H1 (cell line): ENCODE measurements at regions not wholly inside any gene's neighbourhood (a gene's known extent, or its start where the extent isn't known, plus 50 kb on each side); places are given as distances from the start of the nearest gene placed in this dataset.

ENCODE experiments used
- CTCF ChIA-PET: fragments of 300-600 bp; sonication (Branson Sonifier 250); formaldehyde crosslinking; loops from one replicate; lab custom pipeline; 2021; ENCODE audit not compliant: partially characterized antibody; lab: Charles Lee
- POLR2A ChIA-PET: fragments of 300-600 bp; sonication (Branson Sonifier 250); formaldehyde crosslinking; loops from one replicate; lab custom pipeline; 2021; ENCODE audit warnings: inconsistent platforms; ENCODE audit not compliant: partially characterized antibody; lab: Charles Lee
- DNase-seq, 2 experiments: peaks; one replicate each; pipeline versions ENCODE4 v3.0.0 to v3.0.0-alpha.2; 2010 to 2022; ENCODE audit warnings: low spot score in 2 of 2, low read depth in 1 of 2, mixed read lengths in 1 of 2
- FAIRE-seq: peaks from 2 replicates; lab custom pipeline; 2011; peaks lifted over from hg19 to GRCh38; lab: Jason Lieb, UNC
- H2AFZ ChIP-seq: 2 replicates; pipeline ENCODE4 v1.8.1; 2012; ENCODE audit warnings: low read length, inconsistent platforms
- H2AK5ac ChIP-seq: 2 replicates; pipeline ENCODE4 v1.6.1; 2013; ENCODE audit warnings: low read depth, low read length
- H2BK120ac ChIP-seq: replicated peaks from 2 replicates; pipeline ENCODE3; 2013; ENCODE audit warnings: low read depth, low read length, inconsistent platforms
- H2BK12ac ChIP-seq: 2 replicates; pipeline ENCODE4 v1.6.1; 2013; ENCODE audit warnings: low read depth, low read length
- H2BK15ac ChIP-seq: 2 replicates; pipeline ENCODE4 v1.6.1; 2013; ENCODE audit warnings: low read length
- H2BK20ac ChIP-seq: 2 replicates; pipeline ENCODE4 v1.6.1; 2013; ENCODE audit warnings: low read length
- H2BK5ac ChIP-seq: 2 replicates; pipeline ENCODE4 v1.6.1; 2013; ENCODE audit warnings: low read depth, low read length
- H3K14ac ChIP-seq: 2 replicates; pipeline ENCODE4 v1.6.1; 2013; ENCODE audit warnings: inconsistent platforms; ENCODE audit not compliant: insufficient read length
- H3K18ac ChIP-seq: 2 replicates; pipeline ENCODE4 v1.6.1; 2013; ENCODE audit warnings: low read length; ENCODE audit errors: extremely low read depth
- H3K23ac ChIP-seq: 2 replicates; pipeline ENCODE4 v1.6.1; 2013; ENCODE audit warnings: inconsistent platforms; ENCODE audit not compliant: insufficient read length
- H3K23me2 ChIP-seq: 2 replicates; pipeline ENCODE4 v1.6.1; 2013; ENCODE audit warnings: low read depth, low read length
- H3K27ac ChIP-seq: 2 replicates; pipeline ENCODE4 v1.6.1; 2011; ENCODE audit warnings: low read depth, low read length, inconsistent platforms
- H3K27me3 ChIP-seq, 4 experiments: replicated peaks in 1 of 4; 1 replicate in 1 of 4; 2 replicates in 3 of 4; pipeline versions ENCODE4 v1.6.1 to v1.8.1; 2011 to 2013; ENCODE audit warnings: low read length in 3 of 4, mild to moderate bottlenecking in 3 of 4, inconsistent platforms in 2 of 4, mixed read lengths in 2 of 4, moderate library complexity in 1 of 4; ENCODE audit not compliant: control insufficient read depth in 3 of 4, insufficient read depth in 3 of 4; ENCODE audit errors: extremely low read depth in 1 of 4
- H3K36me3 ChIP-seq, 4 experiments: 2 replicates each; pipeline versions ENCODE4 v1.6.1 to v1.8.1; 2011 to 2013; ENCODE audit warnings: mild to moderate bottlenecking in 4 of 4, low read length in 3 of 4, moderate library complexity in 2 of 4, control low read depth in 1 of 4, inconsistent platforms in 1 of 4; ENCODE audit not compliant: insufficient read depth in 4 of 4, control insufficient read depth in 2 of 4
- H3K4ac ChIP-seq: replicated peaks from 2 replicates; pipeline ENCODE3; 2013; ENCODE audit warnings: low read length, low read depth, mixed read lengths, inconsistent platforms; ENCODE audit not compliant: insufficient read length
- H3K4me1 ChIP-seq, 4 experiments: replicated peaks in 1 of 4; 1 replicate in 1 of 4; 2 replicates in 3 of 4; pipeline versions ENCODE4 v1.6.1 to v1.8.1; 2011 to 2013; ENCODE audit warnings: low read length in 3 of 4, inconsistent platforms in 2 of 4, mixed read lengths in 1 of 4; ENCODE audit not compliant: insufficient read depth in 4 of 4, control insufficient read depth in 3 of 4
- H3K4me2 ChIP-seq, 2 experiments: 2 replicates each; pipeline versions ENCODE4 v1.6.1 to v1.8.1; 2011 to 2013; ENCODE audit warnings: low read depth in 2 of 2, low read length in 2 of 2, control low read depth in 1 of 2, inconsistent platforms in 1 of 2, mild to moderate bottlenecking in 1 of 2; ENCODE audit not compliant: insufficient read depth in 1 of 2
- H3K4me3 ChIP-seq, 4 experiments: fragments of 200-600, 300-600 bp in 1 of 4; sonication (generic), shearing (Covaris generic), sonication (Bioruptor Twin) in 1 of 4; 2 replicates each; pipeline versions ENCODE4 v1.5.1 to v1.8.1; 2011 to 2016; ENCODE audit warnings: low read length in 4 of 4, low read depth in 3 of 4, control low read depth in 2 of 4, inconsistent platforms in 2 of 4, mild to moderate bottlenecking in 2 of 4, mixed read lengths in 1 of 4, moderate library complexity in 1 of 4; ENCODE audit not compliant: insufficient read depth in 2 of 4; ENCODE audit errors: extremely low read depth in 1 of 4
- H3K56ac ChIP-seq: replicated peaks from 2 replicates; pipeline ENCODE3; 2013; ENCODE audit warnings: low read depth, mild to moderate bottlenecking, mixed read lengths, low read length, inconsistent platforms; ENCODE audit not compliant: insufficient read length
- H3K79me1 ChIP-seq: 2 replicates; pipeline ENCODE4 v1.6.1; 2013; ENCODE audit warnings: low read depth, low read length, control low read depth
- H3K79me2 ChIP-seq, 2 experiments: 2 replicates each; pipeline versions ENCODE4 v1.6.1 to v1.8.1; 2012 to 2013; ENCODE audit warnings: low read length in 2 of 2, mild to moderate bottlenecking in 2 of 2, inconsistent platforms in 1 of 2; ENCODE audit not compliant: insufficient read depth in 2 of 2, control insufficient read depth in 1 of 2
- H3K9ac ChIP-seq, 4 experiments: replicated peaks in 1 of 4; 1 replicate in 1 of 4; 2 replicates in 3 of 4; pipeline versions ENCODE4 v1.6.1 to v1.8.1; 2011 to 2013; ENCODE audit warnings: low read depth in 3 of 4, low read length in 3 of 4, control low read depth in 2 of 4, mild to moderate bottlenecking in 2 of 4, moderate library complexity in 2 of 4, inconsistent platforms in 1 of 4; ENCODE audit errors: extremely low read depth in 1 of 4
- H3K9me3 ChIP-seq, 2 experiments: 2 replicates each; pipeline versions ENCODE4 v1.6.1 to v1.8.1; 2012 to 2013; ENCODE audit warnings: mild to moderate bottlenecking in 2 of 2, moderate library complexity in 2 of 2, control low read depth in 1 of 2, inconsistent platforms in 1 of 2, low read depth in 1 of 2, low read length in 1 of 2, mixed read lengths in 1 of 2; ENCODE audit not compliant: insufficient read depth in 2 of 2
- H4K20me1 ChIP-seq, 2 experiments: replicated peaks in 1 of 2; 2 replicates each; pipeline versions ENCODE3 to v1.8.1; 2011 to 2013; ENCODE audit warnings: inconsistent platforms in 2 of 2, low read length in 2 of 2, mild to moderate bottlenecking in 1 of 2; ENCODE audit not compliant: insufficient read depth in 2 of 2, control insufficient read depth in 1 of 2
- H4K5ac ChIP-seq: 2 replicates; pipeline ENCODE4 v1.6.1; 2013; ENCODE audit warnings: low read length, low read depth, mixed read lengths, inconsistent platforms; ENCODE audit not compliant: insufficient read length
- H4K8ac ChIP-seq: 2 replicates; pipeline ENCODE4 v1.8.0; 2013; ENCODE audit warnings: mild to moderate bottlenecking, moderate library complexity, low read length, inconsistent platforms; ENCODE audit not compliant: insufficient read depth; ENCODE audit errors: extremely low read depth
- H4K91ac ChIP-seq: replicated peaks from 2 replicates; pipeline ENCODE3; 2013; ENCODE audit warnings: low read length, mixed read lengths, inconsistent platforms; ENCODE audit not compliant: insufficient read length
- CTBP2 ChIP-seq: IDR thresholded peaks from 2 replicates; pipeline ENCODE4 v1.7.0; 2011; ENCODE audit warnings: borderline replicate concordance, mild to moderate bottlenecking, moderate library complexity, mixed read lengths, low read length; ENCODE audit not compliant: insufficient read depth, insufficient read length
- EZH2 ChIP-seq: fragments of 200-600 bp; sonication (generic); IDR thresholded peaks from 2 replicates; pipeline ENCODE4 v1.7.1; 2012; ENCODE audit warnings: low read depth, mild to moderate bottlenecking, moderate library complexity, low read length, inconsistent platforms; ENCODE audit not compliant: severe bottlenecking
- HDAC2 ChIP-seq, 2 experiments: fragments of 300-600 bp in 1 of 2; sonication (generic) in 1 of 2; IDR thresholded peaks; 2 replicates each; pipeline ENCODE4 v1.6.1; 2011 to 2012; ENCODE audit warnings: low read depth in 2 of 2, low read length in 2 of 2, mild to moderate bottlenecking in 2 of 2, moderate library complexity in 2 of 2, borderline replicate concordance in 1 of 2, inconsistent platforms in 1 of 2
- POLR2A ChIP-seq, 2 experiments: IDR thresholded peaks; 1 replicate in 1 of 2; 2 replicates in 1 of 2; pipeline ENCODE4 v1.6.1; 2011; ENCODE audit warnings: low read depth in 2 of 2, low read length in 2 of 2, mild to moderate bottlenecking in 2 of 2; ENCODE audit errors: control extremely low read depth in 1 of 2
- POLR2AphosphoS5 ChIP-seq: IDR thresholded peaks from 2 replicates; pipeline ENCODE4 v1.6.1; 2011; ENCODE audit warnings: low read depth, low read length
- POU5F1 ChIP-seq: IDR thresholded peaks from 2 replicates; pipeline ENCODE4 v1.6.1; 2011; ENCODE audit warnings: low read depth, mild to moderate bottlenecking, low read length, moderate library complexity
- SRF ChIP-seq: IDR thresholded peaks from 2 replicates; pipeline ENCODE4 v1.6.1; 2011; ENCODE audit warnings: mild to moderate bottlenecking, low read depth, low read length, moderate library complexity
- TBP ChIP-seq: IDR thresholded peaks from 2 replicates; pipeline ENCODE4 v1.6.1; 2011; ENCODE audit warnings: low read depth, low read length, improper control_type of control experiment
- WGBS, 2 experiments: shearing (Covaris generic) in 1 of 2; methylation state at CpG; one replicate each; pipeline versions ENCODE4 v1.1.6 to v1.1.7; 2013 to 2015; ENCODE audit warnings: low lambda C conversion rate in 2 of 2, mixed read lengths in 2 of 2, inconsistent platforms in 1 of 2, low coverage in 1 of 2, missing lambda C conversion rate in 1 of 2; ENCODE audit not compliant: insufficient replicate concordance in 2 of 2, insufficient coverage in 1 of 2, insufficient read length in 1 of 2; ENCODE audit errors: extremely low coverage in 1 of 2, missing lambda C conversion rate in 1 of 2; 5-methylcytosine and 5-hydroxymethylcytosine counted together
- TF ChIP-seq, protein P1 (sequence below): IDR thresholded peaks from 2 replicates; pipeline ENCODE4 v1.6.1; 2012; ENCODE audit warnings: low read length, inconsistent platforms
- TF ChIP-seq, protein P2 (sequence below), 3 experiments: IDR thresholded peaks; 1 replicate in 2 of 3; 2 replicates in 1 of 3; pipeline versions ENCODE4 v1.5.1 to v1.6.1; 2011; ENCODE audit warnings: low read length in 3 of 3, mild to moderate bottlenecking in 3 of 3, inconsistent platforms in 2 of 3, low read depth in 1 of 3, moderate library complexity in 1 of 3; ENCODE audit not compliant: insufficient read depth in 1 of 3; ENCODE audit errors: control extremely low read depth in 1 of 3

DNA sequence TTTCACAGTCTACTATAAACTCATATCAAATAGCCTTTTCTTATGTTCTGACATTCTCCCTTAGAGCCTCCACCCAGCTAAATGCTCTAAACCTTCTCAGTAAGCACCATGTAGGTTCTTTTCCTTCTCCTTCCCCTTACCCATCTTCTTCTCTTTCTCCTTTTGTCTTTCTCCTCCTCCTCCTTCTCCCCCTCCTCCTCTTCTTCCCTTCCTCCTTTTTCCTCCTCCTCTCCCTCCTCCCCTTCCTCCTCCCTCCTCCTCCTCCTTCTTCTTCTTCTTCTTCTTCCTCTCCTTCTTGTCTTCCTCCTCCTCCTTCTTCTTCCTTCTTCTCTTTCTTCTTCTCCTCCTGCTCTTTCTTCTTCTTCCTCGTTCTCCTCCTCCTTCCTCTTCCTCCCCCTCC lies 85.2 kb upstream of the KCNAB1 start:
- peaks cover 3% of the 10 kb centered on the region; the same call in 1 of the 2 replicates for H3K23me2 ChIP-seq
- no peak overlapping the region; the same call in 1 of the 2 replicates for H2BK15ac ChIP-seq
- H2AFZ ChIP-seq: no peak overlapping the region
- H3K79me2 ChIP-seq: no peaks in the 10 kb centered on the region
- WGBS, 2 experiments: 67% methylated on average over 1 of the region's 1 CpG; no CpG with 5 or more reads in 1 of the 2 experiments
- H3K4ac ChIP-seq: no peak overlapping the region
- H3K4me1 ChIP-seq: peaks cover 0 to 7% (median 2%) of the 10 kb centered on the region in 4 experiments; a peak in 1 of 7 replicates
- no peak overlapping the region for H2BK20ac ChIP-seq
- H2BK5ac ChIP-seq: no peak overlapping the region
- no peak overlapping the region for H2BK120ac ChIP-seq
- no peak overlapping the region for H3K27ac ChIP-seq
- no peaks in the 10 kb centered on the region for H3K9me3 ChIP-seq
- H2BK12ac ChIP-seq: no peak overlapping the region
- H3K18ac ChIP-seq: no peak overlapping the region
- H3K14ac ChIP-seq: no peak overlapping the region
- no peak overlapping the region for H3K56ac ChIP-seq
- H3K36me3 ChIP-seq: no peaks in the 10 kb centered on the region
- DNase-seq (no peak), FAIRE-seq (no peak)
- no peak overlapping the region for H2AK5ac ChIP-seq
- H4K5ac ChIP-seq: no peak overlapping the region
- no peak overlapping the region for H4K8ac ChIP-seq
- POLR2A ChIA-PET: no interaction called here
- H3K9ac ChIP-seq: no peak overlapping the region
- H3K4me2 ChIP-seq: no peak overlapping the region
- no peaks in the 10 kb centered on the region for H3K79me1 ChIP-seq
- no peak overlapping the region for H4K91ac ChIP-seq
- CTCF ChIA-PET: no interaction called here
- H4K20me1 ChIP-seq: no peaks in the 10 kb centered on the region
- no peak overlapping the region for H3K4me3 ChIP-seq
- no peaks in the 10 kb centered on the region for H3K27me3 ChIP-seq
- H3K23ac ChIP-seq: no peak overlapping the region
- TF ChIP-seq POLR2A (IDR thresholded peaks at IDR 0.05; ENCODE audit: control extremely low read depth in 1 of 2, low read depth in 2 of 2, low read length in 2 of 2): no peak
- TF ChIP-seq, protein P1, sequence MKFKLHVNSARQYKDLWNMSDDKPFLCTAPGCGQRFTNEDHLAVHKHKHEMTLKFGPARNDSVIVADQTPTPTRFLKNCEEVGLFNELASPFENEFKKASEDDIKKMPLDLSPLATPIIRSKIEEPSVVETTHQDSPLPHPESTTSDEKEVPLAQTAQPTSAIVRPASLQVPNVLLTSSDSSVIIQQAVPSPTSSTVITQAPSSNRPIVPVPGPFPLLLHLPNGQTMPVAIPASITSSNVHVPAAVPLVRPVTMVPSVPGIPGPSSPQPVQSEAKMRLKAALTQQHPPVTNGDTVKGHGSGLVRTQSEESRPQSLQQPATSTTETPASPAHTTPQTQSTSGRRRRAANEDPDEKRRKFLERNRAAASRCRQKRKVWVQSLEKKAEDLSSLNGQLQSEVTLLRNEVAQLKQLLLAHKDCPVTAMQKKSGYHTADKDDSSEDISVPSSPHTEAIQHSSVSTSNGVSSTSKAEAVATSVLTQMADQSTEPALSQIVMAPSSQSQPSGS: no peak
- TF ChIP-seq CTBP2: no peak
- no peak for TF ChIP-seq EZH2
- no peak for TF ChIP-seq POLR2AphosphoS5
- TF ChIP-seq SRF: no peak
- no peak for TF ChIP-seq TBP
- no peak for TF ChIP-seq HDAC2 (IDR thresholded peaks at IDR 0.05; ENCODE audit: borderline replicate concordance in 1 of 2, low read depth in 2 of 2, low read length in 2 of 2)
- TF ChIP-seq, protein P2, sequence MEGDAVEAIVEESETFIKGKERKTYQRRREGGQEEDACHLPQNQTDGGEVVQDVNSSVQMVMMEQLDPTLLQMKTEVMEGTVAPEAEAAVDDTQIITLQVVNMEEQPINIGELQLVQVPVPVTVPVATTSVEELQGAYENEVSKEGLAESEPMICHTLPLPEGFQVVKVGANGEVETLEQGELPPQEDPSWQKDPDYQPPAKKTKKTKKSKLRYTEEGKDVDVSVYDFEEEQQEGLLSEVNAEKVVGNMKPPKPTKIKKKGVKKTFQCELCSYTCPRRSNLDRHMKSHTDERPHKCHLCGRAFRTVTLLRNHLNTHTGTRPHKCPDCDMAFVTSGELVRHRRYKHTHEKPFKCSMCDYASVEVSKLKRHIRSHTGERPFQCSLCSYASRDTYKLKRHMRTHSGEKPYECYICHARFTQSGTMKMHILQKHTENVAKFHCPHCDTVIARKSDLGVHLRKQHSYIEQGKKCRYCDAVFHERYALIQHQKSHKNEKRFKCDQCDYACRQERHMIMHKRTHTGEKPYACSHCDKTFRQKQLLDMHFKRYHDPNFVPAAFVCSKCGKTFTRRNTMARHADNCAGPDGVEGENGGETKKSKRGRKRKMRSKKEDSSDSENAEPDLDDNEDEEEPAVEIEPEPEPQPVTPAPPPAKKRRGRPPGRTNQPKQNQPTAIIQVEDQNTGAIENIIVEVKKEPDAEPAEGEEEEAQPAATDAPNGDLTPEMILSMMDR (IDR thresholded peaks at IDR 0.05; ENCODE audit: control extremely low read depth in 1 of 3, insufficient read depth in 1 of 3, low read depth in 1 of 3, low read length in 3 of 3): no peak
- TF ChIP-seq POU5F1: no peak
